H9 (cell line): ENCODE measurements at regions not wholly inside any gene's neighbourhood (a gene's known extent, or its start where the extent isn't known, plus 50 kb on each side); places are given as distances from the start of the nearest gene placed in this dataset.
"Not testable (repeated sequence)": the region's sequence is repeated elsewhere in the genome, so short reads cannot be mapped to it uniquely, and the experiment has no call there.

ENCODE experiments used
- DNase-seq: peaks from one replicate; pipeline ENCODE4 v3.0.0-alpha.2; 2017
- H2AFZ ChIP-seq: one replicate; pipeline ENCODE4 v1.6.1; 2013; ENCODE audit warnings: mild to moderate bottlenecking, low read length, control low read depth, moderate library complexity
- H2AK5ac ChIP-seq: 2 replicates; pipeline ENCODE4 v1.6.1; 2013; ENCODE audit warnings: low read length, control low read depth, mixed read lengths; ENCODE audit not compliant: insufficient read length
- H2BK120ac ChIP-seq: one replicate; pipeline ENCODE4 v1.6.1; 2013; ENCODE audit warnings: low read depth, mild to moderate bottlenecking, low read length, control low read depth, inconsistent platforms; ENCODE audit not compliant: poor library complexity, severe bottlenecking
- H2BK12ac ChIP-seq: 2 replicates; pipeline ENCODE4 v1.6.1; 2013; ENCODE audit warnings: low read length, control low read depth, mixed read lengths, low read depth; ENCODE audit not compliant: insufficient read length
- H2BK15ac ChIP-seq: 2 replicates; pipeline ENCODE4 v1.6.1; 2013; ENCODE audit warnings: low read depth, low read length, control low read depth
- H2BK20ac ChIP-seq: one replicate; pipeline ENCODE4 v1.6.1; 2013; ENCODE audit warnings: low read depth, mild to moderate bottlenecking, low read length, control low read depth, inconsistent platforms; ENCODE audit not compliant: poor library complexity, severe bottlenecking
- H2BK5ac ChIP-seq: 2 replicates; pipeline ENCODE4 v1.6.1; 2013; ENCODE audit warnings: low read length, control low read depth, mixed read lengths; ENCODE audit not compliant: insufficient read length
- H3K14ac ChIP-seq: 2 replicates; pipeline ENCODE4 v1.6.1; 2013; ENCODE audit warnings: low read length, control low read depth; ENCODE audit not compliant: insufficient read depth
- H3K18ac ChIP-seq: 2 replicates; pipeline ENCODE4 v1.6.1; 2013; ENCODE audit warnings: low read depth, mild to moderate bottlenecking, mixed read lengths, low read length, control low read depth; ENCODE audit not compliant: insufficient read length
- H3K23ac ChIP-seq: 2 replicates; pipeline ENCODE4 v1.6.1; 2013; ENCODE audit warnings: low read length, control low read depth, mixed read lengths, low read depth; ENCODE audit not compliant: insufficient read length
- H3K23me2 ChIP-seq: 2 replicates; pipeline ENCODE4 v1.6.1; 2013; ENCODE audit warnings: low read depth, mild to moderate bottlenecking, mixed read lengths, low read length, control low read depth; ENCODE audit not compliant: insufficient read length, poor library complexity, severe bottlenecking
- H3K27ac ChIP-seq: 2 replicates; pipeline ENCODE4 v1.5.1; 2013; ENCODE audit warnings: low read length, control low read depth, mixed read lengths, low read depth; ENCODE audit not compliant: insufficient read length
- H3K27me3 ChIP-seq: 2 replicates; pipeline ENCODE4 v1.6.1; 2013; ENCODE audit warnings: low read length, control low read depth, inconsistent platforms; ENCODE audit not compliant: insufficient read depth
- H3K4ac ChIP-seq: 2 replicates; pipeline ENCODE4 v1.6.1; 2013; ENCODE audit warnings: low read depth, mild to moderate bottlenecking, control low read depth, inconsistent platforms, low read length, moderate library complexity
- H3K4me1 ChIP-seq: 2 replicates; pipeline ENCODE4 v1.6.1; 2013; ENCODE audit warnings: low read length, control low read depth, inconsistent platforms; ENCODE audit not compliant: insufficient read depth
- H3K4me2 ChIP-seq: 2 replicates; pipeline ENCODE4 v1.6.1; 2013; ENCODE audit warnings: low read length, control low read depth, mixed read lengths; ENCODE audit not compliant: insufficient read length, insufficient read depth
- H3K56ac ChIP-seq: 2 replicates; pipeline ENCODE4 v1.6.1; 2013; ENCODE audit warnings: low read depth, mild to moderate bottlenecking, mixed read lengths, low read length, control low read depth; ENCODE audit not compliant: insufficient read length
- H3K79me1 ChIP-seq: 2 replicates; pipeline ENCODE4 v1.6.1; 2013; ENCODE audit warnings: low read depth, mild to moderate bottlenecking, moderate library complexity, low read length, control low read depth, inconsistent platforms; ENCODE audit not compliant: insufficient read depth, poor library complexity, severe bottlenecking
- H3K79me2 ChIP-seq: 2 replicates; pipeline ENCODE4 v1.6.1; 2013; ENCODE audit warnings: low read length, control low read depth, inconsistent platforms; ENCODE audit not compliant: insufficient read depth
- H3K9ac ChIP-seq: 2 replicates; pipeline ENCODE4 v1.6.1; 2013; ENCODE audit warnings: low read length, control low read depth, mixed read lengths; ENCODE audit not compliant: insufficient read length; ENCODE audit errors: extremely low read depth
- H3K9me3 ChIP-seq: one replicate; pipeline ENCODE4 v1.6.1; 2013; ENCODE audit warnings: low read depth, low read length, inconsistent platforms; ENCODE audit not compliant: control insufficient read depth
- H3T11ph ChIP-seq: one replicate; pipeline ENCODE4 v1.6.1; 2013; ENCODE audit warnings: mild to moderate bottlenecking, low read length, control low read depth, inconsistent platforms
- H4K20me1 ChIP-seq: one replicate; pipeline ENCODE4 v1.6.1; 2013; ENCODE audit not compliant: control insufficient read depth, insufficient read length, insufficient read depth
- H4K5ac ChIP-seq: 2 replicates; pipeline ENCODE4 v1.6.1; 2013; ENCODE audit warnings: low read depth, mild to moderate bottlenecking, mixed read lengths, low read length, control low read depth; ENCODE audit not compliant: insufficient read length
- H4K8ac ChIP-seq: replicated peaks from 2 replicates; pipeline ENCODE4 v1.6.1; 2013; ENCODE audit warnings: low read length, control low read depth, mixed read lengths, low read depth; ENCODE audit not compliant: insufficient read length
- H4K91ac ChIP-seq: 2 replicates; pipeline ENCODE4 v1.6.1; 2013; ENCODE audit warnings: low read depth, mild to moderate bottlenecking, moderate library complexity, mixed read lengths, low read length, control low read depth; ENCODE audit not compliant: insufficient read length
- H3K27ac Mint-ChIP-seq, 3 experiments: 2 replicates in 2 of 3; 3 replicates in 1 of 3; pipeline ENCODE4 v1.8.0; 2020 to 2021; ENCODE audit warnings: mixed read lengths in 3 of 3, mild to moderate bottlenecking in 1 of 3, moderate library complexity in 1 of 3
- H3K27me3 Mint-ChIP-seq: 2 replicates; pipeline ENCODE4 v1.8.0; 2021; ENCODE audit warnings: low read depth, mild to moderate bottlenecking, moderate library complexity, mixed read lengths
- H3K36me3 Mint-ChIP-seq, 3 experiments: 2 replicates in 2 of 3; 3 replicates in 1 of 3; pipeline ENCODE4 v1.8.0; 2020 to 2021; ENCODE audit warnings: low read depth in 3 of 3, mixed read lengths in 3 of 3; ENCODE audit not compliant: insufficient read depth in 1 of 3
- H3K4me1 Mint-ChIP-seq, 2 experiments: 2 replicates each; pipeline ENCODE4 v1.8.0; 2020; ENCODE audit warnings: mixed read lengths in 2 of 2
- H3K4me3 Mint-ChIP-seq, 2 experiments: 2 replicates in 1 of 2; 3 replicates in 1 of 2; pipeline ENCODE4 v1.8.0; 2020 to 2021; ENCODE audit warnings: mild to moderate bottlenecking in 2 of 2, mixed read lengths in 2 of 2, moderate library complexity in 1 of 2
- H3K9me3 Mint-ChIP-seq, 2 experiments: 2 replicates in 1 of 2; 3 replicates in 1 of 2; pipeline ENCODE4 v1.8.0; 2020; ENCODE audit warnings: mild to moderate bottlenecking in 2 of 2, mixed read lengths in 2 of 2, moderate library complexity in 1 of 2
- CTCF ChIP-seq: fragments of 200-600 bp; sonication (generic); conservative IDR thresholded peaks from 3 replicates; pipeline ENCODE4 v1.8.0; 2021; ENCODE audit warnings: antibody characterized with exemption, mild to moderate bottlenecking
- WGBS: extraction: QIAGEN DNeasy Blood & Tissue Kit; methylation state at CpG from one replicate; pipeline ENCODE4 v1.1.7; 2013; ENCODE audit warnings: missing lambda C conversion rate, low lambda C conversion rate, mixed read lengths; ENCODE audit not compliant: insufficient read length; ENCODE audit errors: extremely low coverage; 5-methylcytosine and 5-hydroxymethylcytosine counted together

GRCh38 chr17:22718689-22719088 lies 1026.4 kb downstream of the KCNJ18 start:
- H3K4ac ChIP-seq = no peak overlapping the region
- no peaks in the 10 kb centered on the region for H3K27me3 ChIP-seq
- H3K4me3 Mint-ChIP-seq = no peak overlapping the region
- no peaks in the 10 kb centered on the region for H3K79me1 ChIP-seq
- no peak overlapping the region for H4K5ac ChIP-seq
- no peak overlapping the region for H3K9ac ChIP-seq
- H3K56ac ChIP-seq = no peak overlapping the region
- no peak overlapping the region for H2BK120ac ChIP-seq
- H2AK5ac ChIP-seq = no peak overlapping the region
- no peak overlapping the region for H3K18ac ChIP-seq
- no peak for DNase-seq
- H3K4me2 ChIP-seq = no peak overlapping the region
- H3T11ph ChIP-seq = no peak overlapping the region
- no peak overlapping the region for H2BK15ac ChIP-seq
- H3K36me3 Mint-ChIP-seq = peaks cover 21 to 47% (median 27%) of the 10 kb centered on the region in 3 experiments; a peak in 6 of 7 replicates
- H3K27ac Mint-ChIP-seq = no peak overlapping the region
- no peaks in the 10 kb centered on the region for H3K4me1 ChIP-seq
- no peak for TF ChIP-seq CTCF
- H3K27me3 Mint-ChIP-seq = peaks cover 3% of the 10 kb centered on the region
- no CpG with 5 or more reads among the region's 2 CpGs for WGBS
- no peak overlapping the region for H2AFZ ChIP-seq
- no peak overlapping the region for H4K8ac ChIP-seq
- no peak overlapping the region for H2BK12ac ChIP-seq
- no peak overlapping the region for H3K23ac ChIP-seq
- no peak overlapping the region for H3K14ac ChIP-seq
- no peak overlapping the region for H4K91ac ChIP-seq
- no peaks in the 10 kb centered on the region for H3K23me2 ChIP-seq
- no peaks in the 10 kb centered on the region for H3K79me2 ChIP-seq
- peaks cover 86 to 88% of the 10 kb centered on the region in 2 experiments for H3K9me3 Mint-ChIP-seq
- no peak overlapping the region for H2BK5ac ChIP-seq
- no peak overlapping the region for H2BK20ac ChIP-seq
- no peaks in the 10 kb centered on the region for H3K4me1 Mint-ChIP-seq
- H3K27ac ChIP-seq = no peak overlapping the region
- H3K9me3 ChIP-seq = peaks cover 68% of the 10 kb centered on the region
- no peaks in the 10 kb centered on the region for H4K20me1 ChIP-seq

GRCh38 chr17:22741066-22741465 lies 1048.7 kb downstream of the KCNJ18 start:
- H2AFZ ChIP-seq, H3T11ph ChIP-seq, H3K4me1 ChIP-seq, H3K9ac ChIP-seq, H3K23me2 ChIP-seq, H2BK5ac ChIP-seq, H2BK12ac ChIP-seq, H3K56ac ChIP-seq, H3K79me2 ChIP-seq, H2BK20ac ChIP-seq, H4K91ac ChIP-seq, H3K4me2 ChIP-seq, H3K27ac ChIP-seq, H3K79me1 ChIP-seq, H4K20me1 ChIP-seq, H3K4me1 Mint-ChIP-seq, H3K4ac ChIP-seq, DNase-seq, H2BK120ac ChIP-seq, H4K5ac ChIP-seq, H3K4me3 Mint-ChIP-seq, H2BK15ac ChIP-seq, H3K18ac ChIP-seq, H4K8ac ChIP-seq, H3K27ac Mint-ChIP-seq, H3K14ac ChIP-seq, H3K27me3 ChIP-seq, H3K23ac ChIP-seq, H3K27me3 Mint-ChIP-seq, H2AK5ac ChIP-seq: not testable (repeated sequence)
- WGBS = no CpG with 5 or more reads among the region's 27 CpGs
- Mint-ChIP-seq H3K36me3 (peaks cover 0 to 43% (median 12%) of the 10 kb centered on the region in 3 experiments; a peak in 5 of 7 replicates), H3K9me3 (peaks cover 82% of the 10 kb centered on the region in 2 experiments)
- peaks cover 29% of the 10 kb centered on the region for H3K9me3 ChIP-seq
